IMR-90 (cell line): ENCODE measurements at regions not wholly inside any gene's neighbourhood (a gene's known extent, or its start where the extent isn't known, plus 50 kb on each side); places are given as distances from the start of the nearest gene placed in this dataset.

Experiments used
- ATAC-seq: fragments of 200-7000 bp; cut with Tn5 transposase; 2 replicates; pipeline ENCODE4 v1.9.1; 2020; ENCODE audit warnings: low read depth, mild to moderate bottlenecking, moderate library complexity
- BruUV-seq: library from RNA; stranded (reverse); fragments of 400-500 nt; replicated peaks from 2 replicates; lab custom pipeline; 2021; lab: Mats Ljungman, UMichigan
- CTCF ChIA-PET: fragments of 300-600 bp; formaldehyde crosslinking; extraction: SDS; loops from one replicate; lab custom pipeline; 2021; ENCODE audit warnings: antibody characterized with exemption; lab: Yijun Ruan, JAX
- POLR2A ChIA-PET: fragments of 300-600 bp; sonication (Branson Sonifier 250); formaldehyde crosslinking; loops from one replicate; lab custom pipeline; 2022; ENCODE audit warnings: antibody characterized with exemption; ENCODE audit not compliant: unreplicated experiment; lab: Charles Lee
- DNase-seq: peaks from one replicate; pipeline ENCODE4 v3.0.0; 2013
- H2AFZ ChIP-seq: replicated peaks from 2 replicates; pipeline ENCODE3; 2013; ENCODE audit warnings: low read length, mild to moderate bottlenecking; ENCODE audit not compliant: poor library complexity
- H2AK5ac ChIP-seq: 2 replicates; pipeline ENCODE4 v1.6.1; 2013; ENCODE audit warnings: low read depth, low read length, inconsistent platforms
- H2AK9ac ChIP-seq: replicated peaks from 2 replicates; pipeline ENCODE3; 2013; ENCODE audit warnings: mild to moderate bottlenecking, low read depth, low read length, moderate library complexity; ENCODE audit not compliant: poor library complexity
- H2BK120ac ChIP-seq: 2 replicates; pipeline ENCODE4 v1.6.1; 2013; ENCODE audit warnings: low read depth, low read length, inconsistent platforms
- H2BK15ac ChIP-seq: 3 replicates; pipeline ENCODE4 v1.6.1; 2013; ENCODE audit warnings: low read depth, low read length, inconsistent platforms
- H2BK20ac ChIP-seq: 2 replicates; pipeline ENCODE4 v1.6.1; 2013; ENCODE audit warnings: low read depth, mild to moderate bottlenecking, inconsistent platforms, low read length, moderate library complexity
- H2BK5ac ChIP-seq: 2 replicates; pipeline ENCODE4 v1.6.1; 2013; ENCODE audit warnings: mild to moderate bottlenecking, low read depth, low read length, inconsistent platforms; ENCODE audit not compliant: poor library complexity, severe bottlenecking
- H3K14ac ChIP-seq: replicated peaks from 2 replicates; pipeline ENCODE4 v1.6.1; 2013; ENCODE audit warnings: low read depth, low read length, inconsistent platforms
- H3K18ac ChIP-seq: 2 replicates; pipeline ENCODE4 v1.6.1; 2013; ENCODE audit warnings: low read depth, low read length, control low read depth
- H3K23ac ChIP-seq: 2 replicates; pipeline ENCODE4 v1.6.1; 2013; ENCODE audit warnings: low read depth, low read length, inconsistent platforms
- H3K27ac ChIP-seq: 2 replicates; pipeline ENCODE4 v1.5.1; 2013; ENCODE audit warnings: mild to moderate bottlenecking, control low read depth, low read length; ENCODE audit not compliant: insufficient read depth
- H3K27me3 ChIP-seq: 2 replicates; pipeline ENCODE4 v1.6.1; 2013; ENCODE audit warnings: low read length; ENCODE audit not compliant: control insufficient read depth, insufficient read depth
- H3K36me3 ChIP-seq: 2 replicates; pipeline ENCODE4 v1.6.1; 2013; ENCODE audit warnings: low read length, mixed read lengths; ENCODE audit not compliant: control insufficient read depth, insufficient read depth
- H3K4ac ChIP-seq: 2 replicates; pipeline ENCODE4 v1.6.1; 2013; ENCODE audit warnings: low read depth, low read length, inconsistent platforms
- H3K4me1 ChIP-seq: 2 replicates; pipeline ENCODE4 v1.6.1; 2013; ENCODE audit warnings: low read length, mixed read lengths; ENCODE audit not compliant: control insufficient read depth, insufficient read depth
- H3K4me2 ChIP-seq: 2 replicates; pipeline ENCODE4 v1.6.1; 2013; ENCODE audit warnings: low read depth, mild to moderate bottlenecking, control low read depth, low read length, moderate library complexity
- H3K4me3 ChIP-seq: 2 replicates; pipeline ENCODE4 v1.5.1; 2013; ENCODE audit warnings: low read depth, mild to moderate bottlenecking, control low read depth, low read length, moderate library complexity; ENCODE audit not compliant: insufficient read depth
- H3K56ac ChIP-seq: 2 replicates; pipeline ENCODE4 v1.6.1; 2013; ENCODE audit warnings: low read length, inconsistent platforms; ENCODE audit not compliant: insufficient read depth; ENCODE audit errors: extremely low read depth
- H3K79me1 ChIP-seq, 2 experiments: 2 replicates each; pipeline ENCODE4 v1.6.1; 2013; ENCODE audit warnings: low read length in 2 of 2, inconsistent platforms in 1 of 2, low read depth in 1 of 2
- H3K9ac ChIP-seq: 2 replicates; pipeline ENCODE4 v1.6.1; 2013; ENCODE audit warnings: low read depth, low read length, control low read depth
- H3K9me1 ChIP-seq: 2 replicates; pipeline ENCODE4 v1.6.1; 2013; ENCODE audit warnings: low read length, inconsistent platforms; ENCODE audit not compliant: insufficient read depth
- H3K9me3 ChIP-seq: 2 replicates; pipeline ENCODE4 v1.6.1; 2013; ENCODE audit warnings: low read length; ENCODE audit not compliant: control insufficient read depth, insufficient read depth
- H4K20me1 ChIP-seq: 2 replicates; pipeline ENCODE4 v1.6.1; 2013; ENCODE audit warnings: low read length, inconsistent platforms; ENCODE audit not compliant: insufficient read depth
- H4K5ac ChIP-seq: 2 replicates; pipeline ENCODE4 v1.6.1; 2013; ENCODE audit warnings: mild to moderate bottlenecking, low read depth, low read length, control low read depth
- H4K8ac ChIP-seq, 2 experiments: 2 replicates each; pipeline ENCODE4 v1.6.1; 2013; ENCODE audit warnings: low read depth in 2 of 2, low read length in 2 of 2, control low read depth in 1 of 2, inconsistent platforms in 1 of 2
- H4K91ac ChIP-seq: 2 replicates; pipeline ENCODE4 v1.6.1; 2013; ENCODE audit warnings: low read depth, low read length, inconsistent platforms; ENCODE audit not compliant: insufficient read depth
- MAFK ChIP-seq: IDR thresholded peaks from 2 replicates; pipeline ENCODE4 v1.6.1; 2012; ENCODE audit warnings: low read depth, low read length, improper control_type of control experiment
- MAZ ChIP-seq: IDR thresholded peaks from 2 replicates; pipeline ENCODE4 v1.6.1; 2012; ENCODE audit warnings: low read depth, mild to moderate bottlenecking, low read length, improper control_type of control experiment, moderate library complexity, borderline replicate concordance
- MXI1 ChIP-seq: IDR thresholded peaks from 2 replicates; pipeline ENCODE4 v1.6.1; 2012; ENCODE audit warnings: low read depth, mild to moderate bottlenecking, low read length, moderate library complexity, borderline replicate concordance
- NFE2L2 ChIP-seq: fragments of 150-350 bp; IDR thresholded peaks from 2 replicates; pipeline ENCODE4 v1.6.1; 2016; ENCODE audit warnings: low read depth, mild to moderate bottlenecking, low read length
- RCOR1 ChIP-seq: IDR thresholded peaks from 2 replicates; pipeline ENCODE4 v1.6.1; 2012; ENCODE audit warnings: mild to moderate bottlenecking, low read length, improper control_type of control experiment; ENCODE audit not compliant: insufficient replicate concordance
- RFX5 ChIP-seq: IDR thresholded peaks from 2 replicates; pipeline ENCODE4 v1.8.0; 2012; ENCODE audit warnings: low read depth, mild to moderate bottlenecking, low read length, moderate library complexity
- WGBS, 2 experiments: methylation state at CpG; one replicate each; pipeline versions ENCODE4 v1.1.5 to v1.1.7; 2013; ENCODE audit warnings: missing lambda C conversion rate in 2 of 2; ENCODE audit not compliant: insufficient read length in 1 of 2; ENCODE audit errors: extremely low coverage in 2 of 2; 5-methylcytosine and 5-hydroxymethylcytosine counted together
- dilution Hi-C: fragments of 300-500 bp; cut with HindIII; formaldehyde crosslinking; loops from one replicate; pipeline ENCODE4 v1.14.3; 2018; ENCODE audit warnings: low sequenced_read_pairs; ENCODE audit not compliant: unreplicated experiment
- in situ Hi-C: fragments of 300-500 bp; cut with MboI; formaldehyde crosslinking; loops from 3 replicates; pipeline ENCODE4 v1.14.3; 2019; ENCODE audit warnings: low sequenced_read_pairs, inconsistent platforms, mixed read lengths
- intact Hi-C: fragments of 100-400 bp; cut with micrococcal nuclease; formaldehyde crosslinking; loops from 2 replicates; pipeline ENCODE4 v1.10.0; 2022
- TF ChIP-seq, protein P1 (sequence below): fragments of 150-350 bp; IDR thresholded peaks from 2 replicates; pipeline ENCODE4 v1.6.1; 2017; ENCODE audit warnings: mild to moderate bottlenecking, antibody characterized with exemption, low read length, low read depth

DNA sequence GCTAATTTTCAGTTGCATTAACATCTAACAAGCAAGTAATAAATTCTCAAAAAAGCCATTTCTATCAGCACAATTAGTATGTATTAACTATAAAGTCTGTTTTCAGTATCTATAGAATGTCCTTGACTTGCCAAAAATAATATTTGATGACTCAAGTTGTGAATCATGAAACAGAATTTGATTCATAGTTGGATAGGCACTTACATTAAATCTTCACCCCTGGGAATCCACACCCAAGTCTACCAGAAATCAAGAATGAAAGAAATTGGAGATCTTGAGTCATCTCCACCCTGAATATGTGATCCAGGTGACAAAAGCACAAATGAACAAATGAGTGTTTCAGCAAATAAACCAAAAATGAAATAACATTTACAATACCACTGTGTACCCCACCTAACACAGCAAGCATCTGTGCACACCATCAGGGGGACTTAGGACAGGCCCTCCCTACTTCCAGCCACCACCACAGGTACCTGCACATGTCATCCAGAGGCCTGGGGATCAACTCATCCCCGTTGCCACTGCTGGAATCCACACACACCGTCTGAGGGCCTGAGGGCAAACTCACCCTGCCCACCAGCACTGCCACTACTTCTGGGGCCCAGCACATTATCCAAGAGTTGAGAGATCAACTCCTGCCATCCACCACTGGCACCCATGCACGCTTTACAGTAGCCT, 160.1 kb downstream of the MTERF1 start:
- Histone ChIP-seq H2BK20ac (no peak overlapping the region), H3K27ac (no peak overlapping the region), H2BK5ac (no peak overlapping the region), H4K8ac (no peak overlapping the region), H2AK9ac (no peak overlapping the region), H2AFZ (no peak overlapping the region), H3K18ac (no peak overlapping the region), H3K23ac (no peak overlapping the region), H4K5ac (no peak overlapping the region), H3K9me1 (no peaks in the 10 kb centered on the region), H3K4ac (no peak overlapping the region), H2BK120ac (no peak overlapping the region), H3K27me3 (no peaks in the 10 kb centered on the region), H3K56ac (no peak overlapping the region), H3K9ac (no peak overlapping the region), H3K14ac (no peak overlapping the region), H4K91ac (no peak overlapping the region), H3K36me3 (no peaks in the 10 kb centered on the region), H3K4me1 (no peaks in the 10 kb centered on the region), H3K4me2 (no peak overlapping the region), H4K20me1 (no peaks in the 10 kb centered on the region), H2AK5ac (no peak overlapping the region), H2BK15ac (no peak overlapping the region), H3K79me1 (no peaks in the 10 kb centered on the region), H3K9me3 (no peaks in the 10 kb centered on the region), H3K4me3 (no peak overlapping the region)
- BruUV-seq = no TSS peak
- intact Hi-C loops = no loop called here
- in situ Hi-C loops = no loop called here
- TF ChIP-seq, protein P1, sequence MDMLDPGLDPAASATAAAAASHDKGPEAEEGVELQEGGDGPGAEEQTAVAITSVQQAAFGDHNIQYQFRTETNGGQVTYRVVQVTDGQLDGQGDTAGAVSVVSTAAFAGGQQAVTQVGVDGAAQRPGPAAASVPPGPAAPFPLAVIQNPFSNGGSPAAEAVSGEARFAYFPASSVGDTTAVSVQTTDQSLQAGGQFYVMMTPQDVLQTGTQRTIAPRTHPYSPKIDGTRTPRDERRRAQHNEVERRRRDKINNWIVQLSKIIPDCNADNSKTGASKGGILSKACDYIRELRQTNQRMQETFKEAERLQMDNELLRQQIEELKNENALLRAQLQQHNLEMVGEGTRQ = no peak
- TF ChIP-seq RCOR1 (no peak), MAZ (no peak), RFX5 (no peak), NFE2L2 (no peak), MXI1 (no peak), MAFK (no peak)
- no peak for ATAC-seq
- DNase-seq = peak; percentile 1
- 63% methylated on average over 3 of the region's 3 CpGs; no CpG with 5 or more reads in 1 of the 2 experiments for WGBS, 2 experiments
- ChIA-PET POLR2A (no interaction called here), CTCF (no interaction called here)
- dilution Hi-C loops = no loop called here
